Fibroblast of the aortic adventitia (primary cell): ENCODE measurements at regions not wholly inside any gene's neighbourhood (a gene's known extent, or its start where the extent isn't known, plus 50 kb on each side); places are given as distances from the start of the nearest gene placed in this dataset.
"Not testable (repeated sequence)": the region's sequence is repeated elsewhere in the genome, so short reads cannot be mapped to it uniquely, and the experiment has no call there.

ENCODE experiments used
- DNase-seq: peaks from one replicate; pipeline ENCODE4 v3.0.0-alpha.2; 2010; ENCODE audit warnings: low read depth
- H3K4me3 ChIP-seq: 2 replicates; pipeline ENCODE4 v1.5.1; 2011; ENCODE audit warnings: low read depth, mild to moderate bottlenecking, control low read depth, low read length, moderate library complexity
- TF ChIP-seq, protein P1 (sequence below): IDR thresholded peaks from 2 replicates; pipeline ENCODE4 v1.5.1; 2011; ENCODE audit warnings: mild to moderate bottlenecking, low read length, control low read depth, inconsistent platforms; ENCODE audit not compliant: insufficient read depth

DNA sequence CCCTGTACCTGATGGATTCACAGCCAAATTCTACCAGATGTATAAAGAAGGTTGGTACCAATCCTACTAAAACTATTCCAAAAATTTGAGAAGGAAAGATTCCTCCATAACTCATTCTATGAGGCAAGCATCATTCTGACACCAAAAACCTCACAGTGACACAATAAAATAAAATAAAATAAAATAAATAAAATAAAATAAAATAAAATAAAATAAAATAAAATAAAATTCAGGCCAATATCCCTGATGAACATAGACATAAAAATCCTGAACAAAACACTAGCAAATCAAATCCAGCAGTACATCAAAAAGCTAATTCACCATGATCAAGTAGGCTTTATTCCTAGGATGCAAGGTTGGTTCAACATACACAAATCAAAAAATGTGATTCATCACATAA lies 108.1 kb downstream of the PROX1 start:
- H3K4me3 ChIP-seq, DNase-seq: not testable (repeated sequence)

DNA sequence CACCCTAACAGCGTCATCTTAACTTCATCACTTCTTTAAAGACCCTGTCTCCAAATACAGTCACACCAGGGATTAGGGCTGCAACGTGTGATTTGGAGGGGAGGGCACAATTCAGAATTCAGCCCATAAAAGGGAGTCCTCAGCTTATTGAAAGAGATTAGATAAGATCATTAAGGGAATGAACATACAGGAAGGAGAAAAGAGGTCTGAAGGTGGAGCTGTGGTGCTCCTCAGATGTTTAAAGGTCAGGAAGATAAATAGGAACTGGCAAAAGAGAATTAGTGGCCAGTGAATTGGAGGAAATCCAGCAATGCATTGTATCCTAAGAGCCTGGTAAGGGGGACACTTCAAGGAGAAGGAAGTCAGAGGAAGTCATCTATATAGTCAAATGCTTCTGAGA lies 113.5 kb downstream of the PROX1 start:
- TF ChIP-seq, protein P1, sequence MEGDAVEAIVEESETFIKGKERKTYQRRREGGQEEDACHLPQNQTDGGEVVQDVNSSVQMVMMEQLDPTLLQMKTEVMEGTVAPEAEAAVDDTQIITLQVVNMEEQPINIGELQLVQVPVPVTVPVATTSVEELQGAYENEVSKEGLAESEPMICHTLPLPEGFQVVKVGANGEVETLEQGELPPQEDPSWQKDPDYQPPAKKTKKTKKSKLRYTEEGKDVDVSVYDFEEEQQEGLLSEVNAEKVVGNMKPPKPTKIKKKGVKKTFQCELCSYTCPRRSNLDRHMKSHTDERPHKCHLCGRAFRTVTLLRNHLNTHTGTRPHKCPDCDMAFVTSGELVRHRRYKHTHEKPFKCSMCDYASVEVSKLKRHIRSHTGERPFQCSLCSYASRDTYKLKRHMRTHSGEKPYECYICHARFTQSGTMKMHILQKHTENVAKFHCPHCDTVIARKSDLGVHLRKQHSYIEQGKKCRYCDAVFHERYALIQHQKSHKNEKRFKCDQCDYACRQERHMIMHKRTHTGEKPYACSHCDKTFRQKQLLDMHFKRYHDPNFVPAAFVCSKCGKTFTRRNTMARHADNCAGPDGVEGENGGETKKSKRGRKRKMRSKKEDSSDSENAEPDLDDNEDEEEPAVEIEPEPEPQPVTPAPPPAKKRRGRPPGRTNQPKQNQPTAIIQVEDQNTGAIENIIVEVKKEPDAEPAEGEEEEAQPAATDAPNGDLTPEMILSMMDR: no peak

DNA sequence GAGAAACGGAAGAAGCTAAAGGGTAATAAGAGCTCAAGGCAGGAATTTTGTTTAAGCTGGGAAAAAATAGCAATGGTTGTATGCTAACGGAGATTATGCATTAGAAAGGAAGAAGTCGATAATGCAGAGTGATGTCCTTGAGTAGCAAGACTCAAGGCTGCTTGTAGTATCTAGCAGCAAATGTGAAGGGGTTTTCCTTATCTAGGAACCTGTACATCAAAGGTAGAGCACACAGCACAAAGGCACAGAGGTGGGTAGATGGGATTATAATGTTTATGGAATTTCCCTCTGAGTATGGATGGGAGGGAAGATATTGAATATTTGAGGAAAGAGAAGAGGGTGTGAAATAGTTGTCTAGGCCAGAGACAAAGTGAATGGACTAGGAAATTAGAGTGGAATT lies 114.1 kb downstream of the PROX1 start:
- TF ChIP-seq, protein P1: no peak
- DNase-seq: no peak

More for the DNA sequence above, 113.5 kb downstream of the PROX1 start:
- no peak for DNase-seq
- H3K4me3 ChIP-seq: no peak overlapping the region

DNA sequence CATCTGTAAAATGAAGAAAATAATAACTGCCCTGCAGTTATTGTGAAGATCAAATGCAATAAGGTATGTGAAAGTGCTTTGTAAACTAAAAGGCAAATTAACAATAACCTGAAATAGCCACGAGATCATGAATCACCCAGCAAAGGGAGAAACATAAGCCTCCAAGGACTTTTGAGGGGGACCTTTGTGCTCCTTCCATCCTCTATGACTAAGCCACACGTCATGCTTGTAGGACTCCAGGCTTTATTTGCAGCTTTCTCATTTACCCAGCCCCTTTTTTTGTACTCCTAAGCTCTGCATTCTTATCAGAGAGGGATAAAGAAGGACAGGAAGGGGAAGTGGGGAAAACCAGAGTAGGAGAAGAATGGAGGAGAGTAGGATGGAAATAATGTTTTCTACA lies 115.1 kb downstream of the PROX1 start:
- H3K4me3 ChIP-seq: no peak overlapping the region
- TF ChIP-seq, protein P1: no peak
- peak; percentile 89 for DNase-seq

More for the DNA sequence above, 114.1 kb downstream of the PROX1 start:
- no peak overlapping the region for H3K4me3 ChIP-seq

DNA sequence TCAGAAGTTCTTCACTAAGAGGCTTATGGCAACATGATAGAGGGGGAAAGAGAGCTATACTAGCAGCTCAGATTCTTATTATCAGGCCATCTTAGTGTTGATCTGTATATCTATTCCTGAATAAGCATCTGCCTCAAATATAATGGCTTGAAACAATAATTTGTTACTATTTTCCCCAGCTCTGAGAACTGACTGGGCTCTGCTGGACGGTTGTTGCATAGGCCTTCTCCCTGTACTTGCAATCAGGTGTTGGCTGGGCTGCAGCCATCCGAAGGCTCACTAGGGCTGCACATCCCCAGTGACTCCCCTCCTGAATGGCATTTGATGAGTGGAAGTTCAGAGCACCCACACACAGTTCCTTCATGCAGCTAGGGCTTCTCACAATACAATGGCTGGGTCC lies 116.0 kb downstream of the PROX1 start:
- no peak overlapping the region for H3K4me3 ChIP-seq
- TF ChIP-seq, protein P1: no peak
- DNase-seq: no peak

DNA sequence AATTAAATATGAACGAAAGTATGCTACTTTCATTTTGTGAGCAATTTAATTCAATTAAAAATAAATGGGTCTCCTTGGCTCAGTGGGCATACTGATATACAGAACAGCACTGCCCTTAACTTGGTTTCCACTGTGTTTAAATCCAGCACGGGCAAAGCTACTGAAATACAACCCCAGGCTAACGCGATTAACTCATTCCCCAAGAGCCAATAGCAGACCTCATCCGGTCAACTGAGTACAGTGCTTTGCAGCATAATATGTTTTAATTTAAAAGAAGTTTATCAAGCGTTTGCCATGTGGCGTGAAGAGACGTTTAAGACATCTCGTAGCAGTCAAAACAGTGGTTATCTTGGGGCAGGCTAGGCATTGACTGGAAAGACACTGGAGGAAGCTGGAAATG lies 118.6 kb downstream of the PROX1 start:
- DNase-seq: no peak
- TF ChIP-seq, protein P1: no peak
- H3K4me3 ChIP-seq: no peak overlapping the region

DNA sequence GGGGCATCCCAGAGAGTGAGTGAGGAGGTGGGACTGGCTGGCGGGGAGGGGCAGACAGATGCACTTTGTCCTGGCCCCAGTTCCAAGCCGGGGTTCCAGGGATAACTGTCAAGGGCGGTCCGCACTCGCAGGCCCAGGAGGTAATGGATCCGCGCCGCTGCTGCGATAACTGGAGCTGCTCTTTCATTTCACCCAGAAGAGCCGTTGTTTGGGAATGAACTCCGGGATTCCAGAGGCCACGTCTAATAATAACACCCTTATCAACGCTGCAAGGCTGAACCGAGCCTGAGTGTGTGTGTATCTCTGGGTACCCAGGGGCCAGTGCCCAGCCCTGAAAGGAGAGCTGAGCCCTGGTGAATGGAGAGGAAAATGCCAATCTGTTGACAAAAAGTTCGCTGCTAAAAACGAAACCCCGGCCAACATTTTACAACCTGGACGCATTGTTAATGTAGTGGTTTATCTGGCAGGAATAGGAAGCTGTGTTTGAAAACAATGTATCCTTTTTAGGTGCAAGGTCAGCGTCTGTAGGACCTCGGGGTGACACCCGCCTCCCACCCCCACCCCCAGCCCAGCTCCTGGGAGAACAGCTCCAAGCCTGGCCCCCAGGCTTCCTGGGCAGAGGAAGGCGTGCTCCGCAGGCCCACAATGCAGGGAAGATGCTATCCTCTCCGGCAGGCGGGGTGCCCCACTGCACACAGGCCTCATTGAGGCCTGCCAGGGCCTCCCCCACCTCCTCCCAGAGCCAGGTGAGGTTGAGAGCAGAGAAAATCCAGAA lies 119.7 kb downstream of the PROX1 start:
- H3K4me3 ChIP-seq: peak overlapping the region; percentile 31
- TF ChIP-seq, protein P1: no peak
- DNase-seq: peak; percentile 27
